GM21381 (cell line): ENCODE measurements at regions not wholly inside any gene's neighbourhood (a gene's known extent, or its start where the extent isn't known, plus 50 kb on each side); places are given as distances from the start of the nearest gene placed in this dataset.

ENCODE experiments used
- ATAC-seq: cut with Tn5 transposase; IDR thresholded peaks from one replicate; pipeline ENCODE4 v1.9.1; 2021; ENCODE audit warnings: mild to moderate bottlenecking, moderate library complexity; ENCODE audit not compliant: unreplicated experiment

GRCh38 chr4:176898791-176899190 lies 106.1 kb upstream of the VEGFC start:
- ATAC-seq, result no peak

GRCh38 chr4:176902710-176903323 lies 110.1 kb upstream of the VEGFC start:
- peak; percentile 97 for ATAC-seq

GRCh38 chr4:176906709-176907108 lies 114.0 kb upstream of the VEGFC start:
- no peak for ATAC-seq

- no peak for ATAC-seq
These were observed 117.9 kb upstream of the VEGFC start for GRCh38 chr4:176910646-176911045.

- no peak for ATAC-seq
These were observed 126.9 kb upstream of the VEGFC start for GRCh38 chr4:176919631-176920030.

- ATAC-seq, result no peak
These were observed 128.0 kb upstream of the VEGFC start for GRCh38 chr4:176920694-176921093.

GRCh38 chr4:176921256-176921655 lies 128.5 kb upstream of the VEGFC start:
- ATAC-seq, result no peak

GRCh38 chr4:176924238-176924637 lies 131.5 kb upstream of the VEGFC start:
- ATAC-seq, result no peak

- no peak for ATAC-seq
These were observed 133.2 kb upstream of the VEGFC start for GRCh38 chr4:176925962-176926361.

GRCh38 chr4:176927117-176927516 lies 134.4 kb upstream of the VEGFC start:
- ATAC-seq, result no peak

- ATAC-seq, result no peak
These were observed 134.9 kb upstream of the VEGFC start for GRCh38 chr4:176927664-176928063.

- ATAC-seq, result no peak
These were observed 146.7 kb upstream of the VEGFC start for GRCh38 chr4:176939445-176939844.

- no peak for ATAC-seq
These were observed 152.6 kb upstream of the VEGFC start for GRCh38 chr4:176945334-176945733.

GRCh38 chr4:176949029-176949428 lies 156.3 kb upstream of the VEGFC start:
- ATAC-seq, result no peak

- no peak for ATAC-seq
These were observed 160.3 kb upstream of the VEGFC start for GRCh38 chr4:176953021-176953420.

GRCh38 chr4:176957353-176958118 lies 164.8 kb upstream of the VEGFC start:
- no peak for ATAC-seq

- ATAC-seq, result no peak
These were observed 167.3 kb upstream of the VEGFC start for GRCh38 chr4:176959980-176960379.

- no peak for ATAC-seq
These were observed 170.4 kb upstream of the VEGFC start for GRCh38 chr4:176963121-176963520.

- ATAC-seq, result no peak
These were observed 171.5 kb upstream of the VEGFC start for GRCh38 chr4:176964116-176964691.

GRCh38 chr4:176967586-176967985 lies 174.9 kb upstream of the VEGFC start:
- no peak for ATAC-seq

GRCh38 chr4:176968094-176968493 lies 175.4 kb upstream of the VEGFC start:
- no peak for ATAC-seq

- no peak for ATAC-seq
These were observed 176.3 kb upstream of the VEGFC start for GRCh38 chr4:176969011-176969410.
